AG04450 (cell line): ENCODE measurements at regions not wholly inside any gene's neighbourhood (a gene's known extent, or its start where the extent isn't known, plus 50 kb on each side); places are given as distances from the start of the nearest gene placed in this dataset.
A peak's percentile ranks its signal among the peaks of the same experiment; 100 is the strongest.

Experiments
- CTCF ChIA-PET: fragments of 300-600, 350-600 bp; formaldehyde crosslinking; extraction: SDS; loops from one replicate; lab custom pipeline; 2022; ENCODE audit warnings: antibody characterized with exemption, inconsistent platforms; lab: Charles Lee
- POLR2A ChIA-PET: fragments of 350-600 bp; formaldehyde crosslinking; extraction: SDS; loops from one replicate; lab custom pipeline; 2021; ENCODE audit warnings: antibody characterized with exemption, inconsistent platforms; lab: Yijun Ruan, JAX
- DNase-seq: peaks from one replicate; pipeline ENCODE4 v3.0.0-alpha.2; 2011; ENCODE audit warnings: low read depth, low spot score
- H3K27ac ChIP-seq: one replicate; pipeline ENCODE4 v1.5.1; 2012; ENCODE audit warnings: low read depth, low read length, control low read depth
- H3K27me3 ChIP-seq: one replicate; pipeline ENCODE4 v1.6.0; 2012; ENCODE audit warnings: low read length; ENCODE audit not compliant: control insufficient read depth, insufficient read depth
- H3K4me3 ChIP-seq: 2 replicates; pipeline ENCODE4 v1.5.1; 2011; ENCODE audit warnings: mild to moderate bottlenecking, low read depth, low read length, control low read depth
- H3K9me3 ChIP-seq: 2 replicates; pipeline ENCODE4 v1.5.1; 2012; ENCODE audit warnings: low read length; ENCODE audit not compliant: control insufficient read depth, insufficient read depth
- TF ChIP-seq, protein P1 (sequence below): IDR thresholded peaks from 2 replicates; pipeline ENCODE4 v1.5.1; 2011; ENCODE audit warnings: low read depth, low read length, control low read depth, inconsistent platforms

DNA sequence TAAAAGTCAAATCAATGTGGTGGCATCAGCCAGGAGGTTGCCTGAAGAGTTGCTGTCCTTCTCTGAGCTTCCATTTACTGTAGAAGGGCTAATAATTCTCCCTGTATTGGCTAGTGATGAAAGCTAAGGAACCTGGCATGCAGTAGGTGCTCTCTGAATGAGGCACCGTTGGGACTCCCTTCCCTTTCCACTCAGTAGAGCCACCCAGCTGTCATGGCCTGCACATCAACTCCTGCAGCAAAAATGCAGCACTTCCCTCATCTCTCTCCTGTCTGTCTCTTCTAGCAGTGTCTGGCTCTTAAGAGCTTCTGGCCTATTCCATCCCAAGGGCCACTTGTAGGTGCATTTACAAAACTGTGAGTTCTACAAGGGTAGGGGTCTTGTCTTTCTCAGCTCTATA lies 369.0 kb downstream of the MATN1 start:
- H3K27me3 ChIP-seq, result no peaks in the 10 kb centered on the region
- ChIA-PET POLR2A (no interaction called here), CTCF (interaction anchor here (2.4 kb wide), 1 partner anchor 26 kb away, joined by 15 read pairs; no protein-coding TSS in a partner anchor)
- no peak for DNase-seq
- H3K9me3 ChIP-seq, result no peaks in the 10 kb centered on the region
- H3K4me3 ChIP-seq, result no peak overlapping the region
- H3K27ac ChIP-seq, result no peak overlapping the region
- TF ChIP-seq, protein P1, sequence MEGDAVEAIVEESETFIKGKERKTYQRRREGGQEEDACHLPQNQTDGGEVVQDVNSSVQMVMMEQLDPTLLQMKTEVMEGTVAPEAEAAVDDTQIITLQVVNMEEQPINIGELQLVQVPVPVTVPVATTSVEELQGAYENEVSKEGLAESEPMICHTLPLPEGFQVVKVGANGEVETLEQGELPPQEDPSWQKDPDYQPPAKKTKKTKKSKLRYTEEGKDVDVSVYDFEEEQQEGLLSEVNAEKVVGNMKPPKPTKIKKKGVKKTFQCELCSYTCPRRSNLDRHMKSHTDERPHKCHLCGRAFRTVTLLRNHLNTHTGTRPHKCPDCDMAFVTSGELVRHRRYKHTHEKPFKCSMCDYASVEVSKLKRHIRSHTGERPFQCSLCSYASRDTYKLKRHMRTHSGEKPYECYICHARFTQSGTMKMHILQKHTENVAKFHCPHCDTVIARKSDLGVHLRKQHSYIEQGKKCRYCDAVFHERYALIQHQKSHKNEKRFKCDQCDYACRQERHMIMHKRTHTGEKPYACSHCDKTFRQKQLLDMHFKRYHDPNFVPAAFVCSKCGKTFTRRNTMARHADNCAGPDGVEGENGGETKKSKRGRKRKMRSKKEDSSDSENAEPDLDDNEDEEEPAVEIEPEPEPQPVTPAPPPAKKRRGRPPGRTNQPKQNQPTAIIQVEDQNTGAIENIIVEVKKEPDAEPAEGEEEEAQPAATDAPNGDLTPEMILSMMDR, result no peak

DNA sequence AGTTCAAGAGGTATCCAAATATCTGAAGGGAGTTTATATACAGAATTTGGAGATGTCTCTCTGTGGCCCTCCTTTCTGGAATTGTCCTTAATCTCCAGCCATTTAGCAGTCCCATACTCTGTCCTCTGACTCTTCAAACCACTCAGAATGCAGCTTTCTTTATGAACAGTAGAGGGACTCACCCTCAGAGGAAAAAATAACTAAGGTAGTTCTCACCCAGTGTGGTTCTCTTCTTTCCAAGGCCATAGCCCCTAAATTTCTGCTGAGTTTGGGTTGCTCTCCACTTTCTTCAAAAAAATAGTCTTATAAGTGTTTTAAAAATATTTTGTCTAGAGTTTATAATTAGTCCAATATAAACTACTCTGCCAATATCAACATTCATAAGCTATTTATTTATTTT lies 369.7 kb downstream of the MATN1 start:
- TF ChIP-seq, protein P1, result peak; percentile 30; the same call in 1 of the 2 replicates
- no peak for DNase-seq
- CTCF ChIA-PET, result interaction anchor here (2.4 kb wide), 1 partner anchor 27 kb away, joined by 15 read pairs; no protein-coding TSS in a partner anchor
- Histone ChIP-seq H3K27me3 (no peaks in the 10 kb centered on the region), H3K4me3 (no peak overlapping the region), H3K9me3 (no peaks in the 10 kb centered on the region), H3K27ac (no peak overlapping the region)
- POLR2A ChIA-PET, result no interaction called here

DNA sequence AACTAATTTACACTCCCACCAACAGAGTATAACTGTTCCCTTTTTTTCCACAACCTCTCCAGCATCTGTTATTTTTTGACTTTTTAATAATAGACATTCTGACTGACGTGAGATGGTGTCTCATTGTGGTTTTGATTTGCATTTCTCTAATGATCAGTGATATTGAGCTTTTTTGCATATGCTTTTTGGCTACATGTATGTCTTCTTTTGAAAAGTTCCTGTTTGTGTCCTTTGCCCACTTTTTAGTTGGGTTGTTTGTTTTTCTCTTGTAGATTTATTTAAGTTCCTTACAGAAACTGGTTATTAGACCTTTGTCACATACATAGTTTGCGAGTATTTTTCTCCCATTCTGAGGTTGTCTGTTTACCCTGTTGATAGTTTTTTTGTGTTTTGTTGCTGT lies 375.2 kb downstream of the MATN1 start:
- POLR2A ChIA-PET, result no interaction called here
- Histone ChIP-seq H3K27ac (no peak overlapping the region), H3K4me3 (no peak overlapping the region), H3K9me3 (no peaks in the 10 kb centered on the region), H3K27me3 (no peaks in the 10 kb centered on the region)
- TF ChIP-seq, protein P1, result no peak
- no peak for DNase-seq
- CTCF ChIA-PET, result interaction anchor here (0.8 kb wide), 1 partner anchor 32 kb away, joined by 3 read pairs; no protein-coding TSS in a partner anchor

DNA sequence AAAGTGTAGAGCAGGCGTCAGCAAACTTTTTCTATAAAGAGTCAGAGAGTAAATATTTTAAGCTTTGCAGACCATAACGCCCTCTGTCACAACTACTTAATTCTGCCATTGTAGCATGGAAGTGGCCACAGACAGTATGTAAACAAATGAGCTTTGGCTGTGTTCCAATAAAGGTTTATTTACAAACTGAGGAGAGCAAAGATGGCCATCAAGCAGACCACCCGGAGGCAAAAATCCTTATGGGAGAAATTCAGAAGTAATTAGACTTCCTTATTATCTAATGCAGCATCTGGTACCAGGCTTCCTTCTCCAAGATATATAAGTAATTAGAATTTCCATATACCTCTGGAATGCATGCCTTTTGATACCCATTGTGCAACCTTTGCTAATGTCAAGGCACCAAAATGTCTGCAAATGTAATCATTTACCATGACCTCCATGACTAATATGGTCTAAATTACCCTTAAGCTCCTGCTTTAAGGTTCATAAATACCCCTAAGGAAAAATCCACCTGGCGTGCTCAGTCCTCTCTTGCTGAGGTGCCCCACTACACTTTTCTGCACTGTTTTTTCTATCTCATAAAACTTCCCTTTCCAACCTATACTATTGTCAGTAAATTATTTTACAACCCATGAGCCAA lies 377.8 kb downstream of the MATN1 start:
- TF ChIP-seq, protein P1, result no peak
- H3K27me3 ChIP-seq, result no peaks in the 10 kb centered on the region
- CTCF ChIA-PET, result no interaction called here
- no peak overlapping the region for H3K4me3 ChIP-seq
- POLR2A ChIA-PET, result no interaction called here
- DNase-seq, result no peak
- no peaks in the 10 kb centered on the region for H3K9me3 ChIP-seq
- no peak overlapping the region for H3K27ac ChIP-seq

DNA sequence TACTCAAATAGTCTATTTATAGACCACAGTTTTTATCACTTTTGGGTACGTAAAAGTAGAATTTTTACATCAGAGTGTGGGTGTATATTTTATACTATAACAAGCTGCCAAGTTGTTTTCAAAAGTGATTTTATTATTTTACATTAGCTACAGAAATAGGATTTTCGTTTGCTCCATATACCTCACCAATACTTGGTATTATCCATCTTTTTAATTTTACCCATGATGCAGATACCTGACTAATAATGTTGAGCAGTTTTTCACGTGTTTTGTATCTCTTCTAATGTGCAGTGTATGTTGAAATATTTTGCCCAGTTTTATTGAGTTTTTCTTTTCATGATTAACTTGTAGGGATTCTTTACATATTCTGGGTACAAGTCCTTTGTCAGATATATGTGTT lies 379.8 kb downstream of the MATN1 start:
- ChIA-PET POLR2A (no interaction called here), CTCF (interaction anchor here (0.7 kb wide), 1 partner anchor 36 kb away, joined by 7 read pairs; no protein-coding TSS in a partner anchor)
- DNase-seq, result no peak
- Histone ChIP-seq H3K9me3 (no peaks in the 10 kb centered on the region), H3K27me3 (no peaks in the 10 kb centered on the region), H3K4me3 (no peak overlapping the region), H3K27ac (no peak overlapping the region)
- TF ChIP-seq, protein P1, result no peak
